Stimulated activated naive CD8-positive, alpha-beta T cell treated with anti-CD3 and anti-CD28 coated beads, Interleukin-15, Interleukin-2, amounts not matched to agents 100 U/mL and 50 U/mL, for 24 hours (primary cell): ENCODE measurements at regions not wholly inside any gene's neighbourhood (a gene's known extent, or its start where the extent isn't known, plus 50 kb on each side); places are given as distances from the start of the nearest gene placed in this dataset.
"Not testable (repeated sequence)": the region's sequence is repeated elsewhere in the genome, so short reads cannot be mapped to it uniquely, and the experiment has no call there.

Experiments used
- ATAC-seq: fragments of 150-1000 bp; cut with Tn5 transposase; one replicate; pipeline ENCODE4 v1.10.0; 2021
- DNase-seq: peaks from one replicate; pipeline ENCODE4 v3.0.0; 2021

DNA sequence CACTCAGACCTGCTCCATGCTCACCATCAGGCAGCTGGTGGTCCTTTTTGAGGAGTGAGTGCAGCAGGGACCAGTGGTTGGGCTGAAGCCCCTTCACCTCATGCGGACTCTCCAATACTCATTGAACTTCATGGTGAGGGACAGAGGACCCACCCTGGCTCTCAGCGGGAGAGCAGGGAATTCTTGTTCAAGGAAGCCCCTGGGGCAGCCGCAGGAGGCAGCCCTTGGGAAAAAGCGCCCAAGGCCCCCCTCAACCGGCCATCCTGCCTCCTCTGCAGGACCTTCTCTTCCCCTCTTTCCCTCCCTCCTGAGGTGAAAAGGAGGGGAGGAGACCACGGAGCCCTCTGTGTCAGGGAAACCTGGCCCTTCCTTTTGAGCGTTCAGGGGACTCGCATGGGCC is 4510.9 kb upstream of the OR11H1 start:
- peak; percentile 36 for ATAC-seq
- not testable (repeated sequence) for DNase-seq

DNA sequence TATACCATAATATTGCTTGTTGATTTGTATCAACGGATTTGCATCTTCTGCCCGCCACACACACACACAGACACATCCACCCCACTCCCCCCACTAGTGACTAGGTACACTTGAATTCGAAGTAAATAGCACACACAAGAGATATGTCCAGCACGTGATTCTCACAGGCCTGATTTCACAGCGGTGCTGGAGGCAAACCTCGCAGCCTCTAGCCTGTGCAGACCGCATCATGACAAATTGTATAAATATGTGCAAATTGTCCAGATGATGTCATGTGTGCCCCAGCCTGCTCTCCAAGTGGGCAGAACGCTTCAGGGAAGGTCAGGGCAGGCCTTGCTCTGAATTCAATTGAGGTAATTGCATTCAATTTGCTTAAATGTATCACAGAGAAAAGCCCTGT is 4507.5 kb upstream of the OR11H1 start:
- DNase-seq, result not testable (repeated sequence)
- peak; percentile 5 for ATAC-seq

DNA sequence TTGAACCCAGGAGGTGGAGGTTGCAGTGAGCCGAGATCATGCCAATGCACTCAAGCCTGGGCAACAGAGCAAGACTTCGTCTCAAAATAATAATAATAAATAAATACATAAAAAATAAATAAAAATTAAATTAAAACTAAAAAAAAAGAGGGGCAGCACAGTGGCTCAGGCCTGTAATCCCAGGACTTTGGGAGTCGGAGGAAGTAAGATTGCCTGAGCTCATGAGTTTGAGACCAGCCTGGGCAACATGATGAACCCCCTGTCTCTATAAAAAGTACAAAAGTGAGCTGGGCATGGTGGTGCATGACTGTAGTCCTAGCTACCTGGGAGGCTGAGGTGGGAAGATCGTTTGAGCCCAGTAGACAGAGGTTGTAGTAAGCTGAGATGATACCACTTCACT is 4501.5 kb upstream of the OR11H1 start:
- DNase-seq, ATAC-seq: not testable (repeated sequence)

DNA sequence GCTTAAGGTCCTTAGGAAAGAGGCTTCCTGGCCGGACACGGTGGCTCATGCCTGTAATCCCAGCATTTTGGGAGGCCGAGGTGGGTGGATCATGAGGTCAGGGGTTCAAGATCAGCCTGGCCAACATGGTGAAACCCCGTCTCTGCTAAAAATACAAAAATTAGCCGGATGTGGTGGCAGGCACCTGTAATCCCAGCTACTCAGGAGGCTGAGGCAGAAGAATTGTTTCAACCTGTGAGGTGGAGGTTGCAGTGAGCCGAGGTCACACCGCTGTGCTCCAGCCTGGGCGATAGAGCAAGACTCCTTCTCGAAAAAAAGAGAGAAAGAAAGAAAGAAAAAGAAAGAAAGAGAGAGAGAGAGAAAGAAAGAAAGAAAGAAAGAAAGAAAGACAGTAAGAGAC is 4500.9 kb upstream of the OR11H1 start:
- not testable (repeated sequence) for ATAC-seq, DNase-seq

DNA sequence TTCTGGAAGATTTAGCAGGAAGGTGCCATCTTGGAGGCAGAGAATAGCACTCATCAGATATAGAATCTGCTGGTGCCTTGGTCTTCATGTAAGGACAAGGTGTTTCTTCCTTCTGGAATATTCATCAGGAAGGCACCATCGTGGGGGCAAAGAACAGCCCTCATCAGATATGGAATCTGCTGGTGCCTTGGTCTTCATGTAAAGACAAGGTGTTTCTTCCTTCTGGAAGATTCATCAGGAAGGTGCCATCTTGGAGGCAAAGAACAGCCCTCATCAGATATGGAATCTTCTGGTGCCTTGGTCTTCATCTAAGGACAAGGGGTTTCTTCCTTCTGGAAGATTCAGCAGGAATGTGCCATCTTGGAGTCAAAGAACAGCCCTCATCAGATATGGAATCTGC is 4500.5 kb upstream of the OR11H1 start:
- not testable (repeated sequence) for ATAC-seq, DNase-seq

DNA sequence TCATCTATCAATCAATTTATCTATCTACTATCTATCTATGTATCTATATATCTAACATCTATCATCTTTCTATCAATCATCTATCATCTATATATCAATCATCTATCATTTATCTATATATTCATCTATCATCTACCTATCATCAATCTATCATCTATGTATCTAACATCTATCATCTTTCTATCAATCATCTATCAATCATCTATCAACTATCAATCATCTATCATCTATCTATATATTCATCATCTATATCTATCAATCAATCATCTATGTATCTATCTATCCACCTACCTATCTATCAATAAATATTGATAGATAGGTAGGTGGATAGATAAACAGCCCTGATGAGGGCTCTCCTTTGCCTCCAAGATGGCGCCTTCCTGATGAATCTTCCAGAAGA is 4499.8 kb upstream of the OR11H1 start:
- not testable (repeated sequence) for DNase-seq, ATAC-seq

DNA sequence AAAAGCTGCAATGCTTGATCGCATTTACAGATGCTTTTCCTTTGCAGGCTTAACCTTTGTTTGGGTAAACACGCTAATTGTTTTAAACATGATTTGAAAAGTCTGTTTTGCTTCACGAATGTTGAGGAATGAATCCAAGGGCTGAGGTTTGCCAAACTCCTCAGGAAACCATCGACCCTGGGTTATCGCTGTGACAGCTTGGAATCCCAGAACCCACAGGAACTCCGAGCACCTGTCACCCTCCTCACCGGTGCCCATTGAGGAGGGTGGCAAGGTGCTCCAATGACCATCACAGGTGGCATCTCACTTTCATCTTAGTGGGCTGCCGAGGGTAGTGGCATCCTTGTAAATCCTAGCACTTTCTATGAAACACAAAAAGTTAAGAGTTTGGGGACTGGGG is 4498.5 kb upstream of the OR11H1 start:
- DNase-seq, ATAC-seq: not testable (repeated sequence)

DNA sequence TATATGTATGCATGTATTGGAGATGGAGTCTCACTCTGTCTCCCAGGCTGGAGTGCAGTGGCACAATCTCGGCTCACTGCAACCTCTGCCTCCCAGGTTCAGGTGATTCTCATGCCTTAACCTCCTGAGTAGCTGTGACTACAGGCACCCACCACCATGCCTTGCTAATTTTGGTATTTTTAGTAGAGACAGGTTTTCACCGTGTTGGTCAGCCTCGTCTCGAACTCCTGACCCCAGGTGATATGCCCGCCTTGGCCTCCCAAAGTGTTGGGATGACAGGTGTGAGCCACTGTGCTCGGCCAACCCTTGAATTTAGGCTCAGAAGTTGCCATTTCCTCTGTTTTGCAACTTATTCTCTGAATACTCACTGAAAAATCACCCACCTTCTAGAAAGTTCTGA is 4498.0 kb upstream of the OR11H1 start:
- not testable (repeated sequence) for DNase-seq, ATAC-seq

DNA sequence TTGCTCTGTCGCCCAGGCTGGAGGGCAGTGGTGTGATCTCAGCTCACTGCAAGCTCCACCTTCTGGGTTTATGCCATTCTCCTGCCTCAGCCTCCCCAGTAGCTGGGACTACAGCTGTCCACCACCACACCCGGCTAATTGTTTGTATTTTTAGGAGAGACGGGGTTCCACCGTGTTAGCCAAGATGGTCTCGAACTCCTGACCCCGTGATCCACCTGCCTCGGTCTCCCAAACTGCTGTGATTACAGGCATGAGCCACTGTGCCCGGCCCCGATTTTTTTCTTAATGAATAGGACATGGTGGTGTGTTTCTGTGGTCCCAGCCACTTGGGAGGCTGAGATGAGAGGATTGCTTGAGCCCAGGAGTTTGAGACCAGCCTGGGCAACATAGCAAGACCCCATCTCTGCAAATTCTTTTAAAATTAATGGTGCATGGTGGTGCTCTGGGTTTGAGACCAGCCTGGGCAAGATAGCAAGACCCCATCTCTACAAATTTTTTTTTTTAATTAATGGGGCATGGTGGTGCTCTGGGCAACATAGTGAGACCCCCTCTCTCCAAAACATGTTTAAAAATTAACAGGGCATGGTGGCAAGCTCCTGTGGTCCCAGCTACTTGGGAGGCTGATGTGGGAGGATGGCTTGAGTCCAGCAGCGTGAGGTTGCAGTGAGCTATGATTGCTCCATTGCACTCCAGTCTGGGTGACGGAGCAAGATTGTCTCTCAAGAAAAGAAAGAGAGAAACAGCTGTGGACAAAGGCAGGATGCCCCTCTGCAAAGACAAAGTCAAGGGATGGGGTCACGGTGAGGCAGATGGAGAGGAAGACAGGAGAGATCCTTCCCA is 4497.2 kb upstream of the OR11H1 start:
- not testable (repeated sequence) for DNase-seq, ATAC-seq

DNA sequence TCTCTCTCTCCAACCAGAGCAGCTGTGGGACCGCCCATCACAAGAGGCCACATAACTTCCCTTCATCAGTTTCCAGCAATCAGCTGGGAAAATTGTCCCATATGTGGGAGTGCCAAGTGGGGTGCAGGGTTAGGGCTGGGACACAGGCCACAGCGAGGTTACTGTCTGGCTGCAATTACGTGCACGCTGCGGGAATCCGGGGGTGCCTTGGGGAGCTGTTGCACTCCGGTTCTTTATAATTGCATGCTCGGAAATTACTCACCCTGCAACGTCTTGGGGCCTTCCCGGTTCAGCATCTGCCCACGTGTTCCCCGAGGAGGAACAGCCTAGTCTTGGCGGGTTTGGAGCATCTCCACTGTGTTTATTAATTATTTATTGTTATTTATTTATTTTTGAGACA is 4495.9 kb upstream of the OR11H1 start:
- not testable (repeated sequence) for DNase-seq, ATAC-seq

DNA sequence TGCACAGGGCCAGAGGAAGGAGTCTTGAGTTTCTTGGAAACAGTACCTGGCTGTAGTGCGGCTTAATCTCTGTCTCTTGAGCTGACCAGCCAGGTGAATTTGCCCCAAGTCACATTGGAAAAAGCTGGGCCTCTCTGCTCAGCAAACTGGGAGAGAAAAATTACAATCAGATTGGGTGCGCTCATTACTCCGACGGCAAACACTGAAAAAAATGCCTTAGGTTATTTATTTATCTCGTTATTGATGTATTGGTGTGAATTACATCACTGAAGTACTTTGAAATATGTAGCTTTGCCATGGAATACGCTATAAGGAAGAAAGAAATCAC is 4493.4 kb upstream of the OR11H1 start:
- not testable (repeated sequence) for DNase-seq, ATAC-seq

DNA sequence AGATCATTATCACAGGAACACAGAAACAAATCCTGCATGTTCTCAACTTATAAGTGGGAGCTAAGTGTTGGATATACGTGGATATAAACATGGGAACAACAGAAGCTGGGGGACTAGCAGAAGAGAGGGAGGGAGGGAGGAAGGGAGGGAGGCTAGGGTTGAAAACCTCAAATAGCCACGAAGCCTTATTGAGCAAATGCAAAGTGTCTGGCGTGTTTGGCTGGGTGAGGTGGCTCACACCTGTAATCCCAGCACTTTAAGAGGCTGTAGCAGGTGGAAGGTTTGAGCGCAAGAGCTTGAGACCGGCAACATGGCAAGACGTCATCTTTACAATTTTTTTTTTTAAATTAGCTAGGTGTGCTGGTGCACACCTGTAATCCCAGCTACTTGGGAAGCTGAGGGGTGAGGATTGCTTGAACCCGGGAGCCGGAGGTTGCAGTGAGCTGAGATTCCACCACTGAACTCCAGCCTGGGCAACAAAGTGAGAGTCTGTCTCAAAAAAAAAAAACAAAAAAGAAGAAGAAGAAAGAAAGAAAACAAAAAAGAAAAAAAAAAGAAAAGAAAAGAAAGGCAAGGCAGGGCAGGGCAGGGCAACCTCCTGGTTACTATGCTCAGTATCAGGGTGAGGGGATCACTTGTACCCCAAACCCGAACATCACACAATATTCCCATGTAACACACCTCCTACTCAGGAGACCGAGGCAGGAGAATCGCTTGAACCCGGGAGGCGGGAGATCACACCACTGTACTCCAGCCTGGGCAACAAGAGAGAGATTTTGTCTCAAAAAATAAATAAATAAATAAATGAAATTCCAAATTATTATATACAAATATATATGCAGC is 4492.7 kb upstream of the OR11H1 start:
- not testable (repeated sequence) for ATAC-seq, DNase-seq

DNA sequence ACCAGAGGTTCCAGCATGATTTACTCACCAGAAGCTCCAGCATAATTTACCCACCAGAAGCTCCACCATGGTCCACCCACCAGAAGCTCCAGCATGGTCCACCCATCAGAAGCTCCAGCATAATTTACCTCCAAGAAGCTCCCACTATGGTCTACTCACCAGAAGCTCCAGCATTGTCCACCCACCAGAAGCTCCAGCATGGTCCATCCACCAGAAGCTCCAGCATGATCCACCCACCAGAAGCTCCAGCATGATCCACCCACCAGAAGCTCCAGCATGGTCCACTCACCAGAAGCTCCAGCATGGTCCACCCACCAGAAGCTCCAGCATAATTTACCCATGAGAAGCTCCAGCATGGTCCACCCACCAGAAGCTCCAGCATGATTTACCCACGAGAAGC is 4490.7 kb upstream of the OR11H1 start:
- not testable (repeated sequence) for ATAC-seq, DNase-seq

DNA sequence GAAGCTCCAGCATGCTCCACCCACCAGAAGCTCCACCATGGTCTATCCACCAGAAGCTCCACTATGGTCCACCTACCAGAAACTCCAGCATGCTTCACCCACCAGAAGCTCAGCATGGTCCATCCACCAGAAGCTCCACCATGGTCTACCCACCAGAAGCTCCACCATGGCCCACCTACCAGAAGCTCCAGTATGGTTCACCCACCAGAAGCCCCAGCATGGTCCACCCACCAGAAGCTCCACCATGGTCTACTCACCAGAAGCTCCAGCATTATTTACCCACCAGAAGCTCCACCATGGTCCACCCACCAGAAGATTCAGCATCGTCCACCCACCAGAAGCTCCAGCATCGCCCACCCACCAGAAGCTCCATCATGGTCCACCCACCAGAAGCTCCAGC is 4490.2 kb upstream of the OR11H1 start:
- ATAC-seq, DNase-seq: not testable (repeated sequence)

DNA sequence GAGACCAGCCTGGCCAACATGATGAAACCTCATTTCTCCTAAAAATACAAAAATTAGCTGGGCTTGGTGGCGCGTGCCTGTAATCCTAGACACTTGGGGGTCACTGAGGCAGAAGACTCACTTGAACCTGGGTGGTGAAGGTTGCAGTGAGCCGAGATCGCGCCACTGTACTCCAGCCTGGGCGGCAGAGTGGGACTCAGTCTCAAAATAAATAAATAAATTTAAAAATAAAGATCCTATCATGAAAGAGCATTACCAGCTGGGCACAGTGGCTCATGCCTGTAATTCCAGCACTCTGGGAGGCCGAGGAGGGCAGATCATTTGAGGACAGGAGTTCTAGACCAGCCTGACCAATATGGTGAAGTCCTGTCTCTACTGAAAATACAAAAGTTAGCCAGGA is 4489.2 kb upstream of the OR11H1 start:
- ATAC-seq, DNase-seq: not testable (repeated sequence)

DNA sequence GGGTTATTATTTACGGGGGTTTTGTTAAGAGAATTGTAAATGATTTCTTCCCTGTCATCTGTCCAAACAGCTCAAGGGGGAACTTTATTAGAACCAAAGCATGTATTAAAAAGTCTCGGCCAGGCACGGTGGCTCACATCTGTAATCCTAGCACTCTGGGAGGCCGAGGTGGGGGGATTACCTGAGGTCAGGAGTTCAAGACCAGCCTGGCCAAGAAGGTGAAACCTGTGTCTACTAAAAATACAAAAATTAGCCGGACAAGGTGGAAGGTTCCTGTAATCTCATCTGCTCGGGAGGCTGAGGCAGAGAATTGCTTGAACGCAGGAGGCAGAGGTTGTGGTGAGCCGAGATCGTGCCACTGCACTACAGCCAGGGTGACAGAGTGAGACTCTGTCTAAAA is 4486.6 kb upstream of the OR11H1 start:
- not testable (repeated sequence) for DNase-seq, ATAC-seq

DNA sequence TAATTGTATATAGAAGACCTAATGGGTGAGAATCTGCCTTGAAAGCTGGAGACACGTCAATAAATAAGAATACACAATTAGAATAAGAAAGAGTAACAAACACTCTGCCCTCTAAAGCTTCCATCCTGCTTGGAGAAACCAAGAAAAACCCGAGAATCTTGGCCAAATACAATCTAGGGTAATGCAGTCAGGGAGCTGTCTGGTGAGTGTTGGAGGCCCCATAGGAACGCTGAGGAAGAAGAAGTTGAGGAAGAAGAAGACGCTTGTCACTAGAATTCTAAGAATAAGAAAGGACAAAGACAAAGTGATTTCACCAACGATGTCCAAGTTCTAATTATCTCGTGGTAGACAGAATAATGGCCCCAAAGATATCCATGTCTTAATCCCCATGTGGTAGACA is 4485.9 kb upstream of the OR11H1 start:
- no peak for DNase-seq
- no peak for ATAC-seq

DNA sequence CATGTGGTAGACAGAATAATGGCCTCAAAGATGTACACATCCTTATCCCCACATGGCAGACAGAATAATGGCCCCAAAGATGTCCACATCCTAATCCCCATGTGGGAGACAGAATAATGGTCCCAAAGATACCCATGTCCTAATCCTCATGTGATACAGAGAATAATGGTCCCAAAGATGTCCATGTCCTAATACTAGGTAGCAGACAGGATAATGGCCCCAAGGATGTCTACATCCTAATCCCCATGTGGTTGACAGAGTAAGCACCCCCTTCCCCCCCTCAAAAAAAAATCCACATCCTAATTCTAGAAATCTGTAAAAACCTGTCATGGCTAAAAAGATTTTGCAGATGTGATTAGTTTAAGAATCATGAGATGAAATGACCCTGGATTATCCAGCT is 4484.7 kb upstream of the OR11H1 start:
- not testable (repeated sequence) for DNase-seq

DNA sequence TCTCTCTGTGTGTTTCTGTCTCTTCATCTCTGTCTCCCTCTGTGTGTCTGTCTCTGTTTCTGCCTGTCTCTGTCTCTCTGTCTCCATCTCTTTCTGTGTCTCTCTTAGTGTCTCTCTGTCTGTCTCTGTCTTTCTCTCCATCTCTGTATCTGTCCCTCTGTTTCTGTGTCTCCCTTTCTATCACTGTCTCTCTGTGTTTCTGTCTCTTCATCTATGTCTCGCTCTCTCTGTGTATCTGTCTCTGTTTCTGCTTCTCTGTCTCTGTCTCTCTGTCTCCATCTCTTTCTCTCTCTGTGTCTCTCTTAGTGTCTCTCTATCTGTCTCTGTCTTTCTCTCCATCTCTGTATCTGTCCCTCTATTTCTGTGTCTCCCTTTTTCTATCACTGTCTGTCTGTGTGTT is 4479.1 kb upstream of the OR11H1 start:
- ATAC-seq, DNase-seq: not testable (repeated sequence)

More for the DNA sequence above, 4484.7 kb upstream of the OR11H1 start:
- not testable (repeated sequence) for ATAC-seq

DNA sequence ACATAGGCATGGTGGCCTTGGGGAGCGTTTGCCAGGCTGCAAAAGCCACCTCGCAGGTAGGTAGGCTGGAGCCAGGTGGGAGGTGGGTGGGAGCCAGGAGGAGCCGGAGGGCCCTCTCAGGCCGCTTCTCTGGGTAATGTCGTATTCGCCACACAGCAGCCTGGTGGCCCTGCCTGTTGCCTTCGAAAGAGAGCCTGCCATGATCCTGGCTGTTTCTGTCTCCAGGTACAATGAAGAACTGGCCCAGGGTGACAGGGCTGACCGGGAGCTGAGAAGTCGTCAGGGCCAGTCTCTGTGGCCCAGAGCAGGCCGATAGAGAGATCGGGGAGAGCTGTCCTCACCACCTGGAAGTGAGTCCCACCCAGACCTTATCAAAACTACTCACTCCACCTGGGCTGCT is 4477.8 kb upstream of the OR11H1 start:
- not testable (repeated sequence) for DNase-seq, ATAC-seq

DNA sequence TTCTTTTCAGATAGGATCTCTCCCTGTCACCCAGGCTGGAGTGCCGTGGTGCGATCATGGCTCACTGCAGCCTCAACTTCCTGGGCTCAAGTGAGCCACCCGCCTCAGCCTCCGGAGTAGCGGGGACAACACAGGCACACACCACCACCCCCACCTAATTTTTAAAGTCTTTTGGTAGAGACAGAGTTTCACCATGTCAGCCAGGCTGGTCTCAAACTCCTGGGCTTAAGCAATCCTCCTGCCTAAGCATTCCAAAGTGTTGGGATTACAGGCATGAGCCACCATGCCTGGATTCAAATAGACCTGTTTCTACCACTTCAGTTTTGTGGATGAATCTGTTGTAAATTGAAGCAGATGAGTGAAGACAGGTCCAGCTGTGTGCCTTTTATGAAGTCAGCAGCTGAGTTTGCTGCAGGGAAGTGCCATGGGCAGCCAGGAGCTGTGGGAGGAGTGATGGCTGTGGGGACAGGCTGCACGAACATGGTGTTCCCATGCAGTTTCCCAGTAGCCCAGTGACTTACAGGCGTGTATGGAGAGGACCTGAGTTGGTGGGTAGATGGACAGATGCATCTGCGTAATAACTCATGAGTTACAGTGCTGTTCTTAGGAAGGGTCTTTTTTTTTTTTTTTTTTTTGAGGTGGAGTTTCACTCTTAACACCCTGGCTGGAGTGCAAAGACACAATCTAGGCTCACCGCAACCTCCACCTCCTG is 4476.4 kb upstream of the OR11H1 start:
- DNase-seq, ATAC-seq: not testable (repeated sequence)
